OCI-LY7 (cell line): ENCODE measurements at regions not wholly inside any gene's neighbourhood (a gene's known extent, or its start where the extent isn't known, plus 50 kb on each side); places are given as distances from the start of the nearest gene placed in this dataset.

Experiments
- EZH2phosphoT487 ChIP-seq: fragments of 200-600 bp; sonication (generic); IDR thresholded peaks from 2 replicates; pipeline ENCODE4 v1.6.1; 2018; ENCODE audit warnings: low read depth, borderline replicate concordance, mild to moderate bottlenecking, mixed run types, antibody characterized with exemption, low read length, moderate library complexity, mixed read lengths
- TF ChIP-seq, protein P1 (sequence below): fragments of 200-600 bp; sonication (generic); conservative IDR thresholded peaks from 2 replicates; pipeline ENCODE4 v1.5.1; 2014; ENCODE audit warnings: mild to moderate bottlenecking, antibody characterized with exemption, low read length, moderate library complexity, mixed read lengths

DNA sequence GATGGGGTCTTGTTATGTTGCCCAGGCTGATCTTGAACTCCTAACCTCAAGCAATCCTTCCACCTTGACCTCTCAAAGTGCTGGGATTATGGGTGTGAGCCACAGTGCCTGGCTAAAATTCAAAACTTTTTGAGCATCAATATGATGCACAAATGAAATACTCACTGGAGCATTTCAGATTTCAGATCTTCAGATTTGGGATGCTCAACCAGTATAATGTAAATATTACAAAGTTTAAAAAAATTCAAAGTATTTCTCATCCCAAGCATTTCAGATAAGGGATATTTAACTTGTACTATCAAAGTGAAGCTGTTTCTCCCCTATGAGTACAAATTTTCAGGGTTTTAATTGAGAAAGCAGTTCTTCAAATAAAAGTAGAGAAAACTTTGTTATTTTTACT, 164.1 kb upstream of the CCDC68 start:
- TF ChIP-seq, protein P1, sequence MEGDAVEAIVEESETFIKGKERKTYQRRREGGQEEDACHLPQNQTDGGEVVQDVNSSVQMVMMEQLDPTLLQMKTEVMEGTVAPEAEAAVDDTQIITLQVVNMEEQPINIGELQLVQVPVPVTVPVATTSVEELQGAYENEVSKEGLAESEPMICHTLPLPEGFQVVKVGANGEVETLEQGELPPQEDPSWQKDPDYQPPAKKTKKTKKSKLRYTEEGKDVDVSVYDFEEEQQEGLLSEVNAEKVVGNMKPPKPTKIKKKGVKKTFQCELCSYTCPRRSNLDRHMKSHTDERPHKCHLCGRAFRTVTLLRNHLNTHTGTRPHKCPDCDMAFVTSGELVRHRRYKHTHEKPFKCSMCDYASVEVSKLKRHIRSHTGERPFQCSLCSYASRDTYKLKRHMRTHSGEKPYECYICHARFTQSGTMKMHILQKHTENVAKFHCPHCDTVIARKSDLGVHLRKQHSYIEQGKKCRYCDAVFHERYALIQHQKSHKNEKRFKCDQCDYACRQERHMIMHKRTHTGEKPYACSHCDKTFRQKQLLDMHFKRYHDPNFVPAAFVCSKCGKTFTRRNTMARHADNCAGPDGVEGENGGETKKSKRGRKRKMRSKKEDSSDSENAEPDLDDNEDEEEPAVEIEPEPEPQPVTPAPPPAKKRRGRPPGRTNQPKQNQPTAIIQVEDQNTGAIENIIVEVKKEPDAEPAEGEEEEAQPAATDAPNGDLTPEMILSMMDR: no peak
- TF ChIP-seq EZH2phosphoT487: no peak
